Kidney epithelial cell (primary cell): ENCODE measurements at regions not wholly inside any gene's neighbourhood (a gene's known extent, or its start where the extent isn't known, plus 50 kb on each side); places are given as distances from the start of the nearest gene placed in this dataset.

ENCODE experiments used
- DNase-seq: peaks from one replicate; pipeline ENCODE4 v3.0.0-alpha.2; 2010; ENCODE audit warnings: low read depth
- H3K27me3 ChIP-seq: 2 replicates; pipeline ENCODE4 v1.6.0; 2011; ENCODE audit warnings: low read length; ENCODE audit not compliant: control insufficient read depth, insufficient read depth
- H3K36me3 ChIP-seq: 2 replicates; pipeline ENCODE4 v1.5.1; 2011; ENCODE audit warnings: low read length; ENCODE audit not compliant: control insufficient read depth, insufficient read depth
- H3K4me3 ChIP-seq: 2 replicates; pipeline ENCODE4 v1.5.1; 2011; ENCODE audit warnings: low read depth, mild to moderate bottlenecking, control low read depth, low read length
- CTCF ChIP-seq: IDR thresholded peaks from 2 replicates; pipeline ENCODE4 v1.5.1; 2011; ENCODE audit warnings: mild to moderate bottlenecking, moderate library complexity, low read length, control low read depth, inconsistent platforms; ENCODE audit not compliant: insufficient read depth, poor library complexity, severe bottlenecking

GRCh38 chr12:77578466-77579220 is 252.1 kb upstream of the NAV3 start:
- no peak overlapping the region for H3K4me3 ChIP-seq
- no peak for DNase-seq
- no peaks in the 10 kb centered on the region for H3K36me3 ChIP-seq
- no peaks in the 10 kb centered on the region for H3K27me3 ChIP-seq
- no peak for TF ChIP-seq CTCF

- H3K27me3 ChIP-seq: no peaks in the 10 kb centered on the region
- no peak for DNase-seq
- no peaks in the 10 kb centered on the region for H3K36me3 ChIP-seq
- TF ChIP-seq CTCF: no peak
- H3K4me3 ChIP-seq: no peak overlapping the region
These were observed 252.9 kb upstream of the NAV3 start for GRCh38 chr12:77577791-77578190.

GRCh38 chr12:77575376-77575919 is 255.2 kb upstream of the NAV3 start:
- H3K27me3 ChIP-seq: no peaks in the 10 kb centered on the region
- H3K36me3 ChIP-seq: no peaks in the 10 kb centered on the region
- no peak for TF ChIP-seq CTCF
- no peak for DNase-seq
- H3K4me3 ChIP-seq: no peak overlapping the region

- H3K36me3 ChIP-seq: no peaks in the 10 kb centered on the region
- H3K27me3 ChIP-seq: no peaks in the 10 kb centered on the region
- DNase-seq: no peak
- TF ChIP-seq CTCF: no peak
- H3K4me3 ChIP-seq: no peak overlapping the region
These were observed 258.3 kb upstream of the NAV3 start for GRCh38 chr12:77572371-77572770.

- no peak for TF ChIP-seq CTCF
- H3K36me3 ChIP-seq: no peaks in the 10 kb centered on the region
These were observed 258.9 kb upstream of the NAV3 start for GRCh38 chr12:77571768-77572167.

GRCh38 chr12:77571127-77571526 is 259.6 kb upstream of the NAV3 start:
- no peak for DNase-seq
- no peaks in the 10 kb centered on the region for H3K27me3 ChIP-seq

More at GRCh38 chr12:77571768-77572167, 258.9 kb upstream of the NAV3 start:
- no peaks in the 10 kb centered on the region for H3K27me3 ChIP-seq
- no peak overlapping the region for H3K4me3 ChIP-seq
- DNase-seq: no peak

More at GRCh38 chr12:77571127-77571526, 259.6 kb upstream of the NAV3 start:
- Histone ChIP-seq H3K36me3 (no peaks in the 10 kb centered on the region), H3K4me3 (no peak overlapping the region)
- no peak for TF ChIP-seq CTCF
